IMR-90 (cell line): ENCODE measurements at regions not wholly inside any gene's neighbourhood (a gene's known extent, or its start where the extent isn't known, plus 50 kb on each side); places are given as distances from the start of the nearest gene placed in this dataset.

Source experiments
- ATAC-seq: fragments of 200-7000 bp; cut with Tn5 transposase; 2 replicates; pipeline ENCODE4 v1.9.1; 2020; ENCODE audit warnings: low read depth, mild to moderate bottlenecking, moderate library complexity
- BruUV-seq: library from RNA; stranded (reverse); fragments of 400-500 nt; replicated peaks from 2 replicates; lab custom pipeline; 2021; lab: Mats Ljungman, UMichigan
- CTCF ChIA-PET: fragments of 300-600 bp; formaldehyde crosslinking; extraction: SDS; loops from one replicate; lab custom pipeline; 2021; ENCODE audit warnings: antibody characterized with exemption; lab: Yijun Ruan, JAX
- POLR2A ChIA-PET: fragments of 300-600 bp; sonication (Branson Sonifier 250); formaldehyde crosslinking; loops from one replicate; lab custom pipeline; 2022; ENCODE audit warnings: antibody characterized with exemption; ENCODE audit not compliant: unreplicated experiment; lab: Charles Lee
- DNase-seq: peaks from one replicate; pipeline ENCODE4 v3.0.0; 2013
- H2AFZ ChIP-seq: replicated peaks from 2 replicates; pipeline ENCODE3; 2013; ENCODE audit warnings: low read length, mild to moderate bottlenecking; ENCODE audit not compliant: poor library complexity
- H2AK5ac ChIP-seq: 2 replicates; pipeline ENCODE4 v1.6.1; 2013; ENCODE audit warnings: low read depth, low read length, inconsistent platforms
- H2AK9ac ChIP-seq: replicated peaks from 2 replicates; pipeline ENCODE3; 2013; ENCODE audit warnings: mild to moderate bottlenecking, low read depth, low read length, moderate library complexity; ENCODE audit not compliant: poor library complexity
- H2BK120ac ChIP-seq: 2 replicates; pipeline ENCODE4 v1.6.1; 2013; ENCODE audit warnings: low read depth, low read length, inconsistent platforms
- H2BK15ac ChIP-seq: 3 replicates; pipeline ENCODE4 v1.6.1; 2013; ENCODE audit warnings: low read depth, low read length, inconsistent platforms
- H2BK20ac ChIP-seq: 2 replicates; pipeline ENCODE4 v1.6.1; 2013; ENCODE audit warnings: low read depth, mild to moderate bottlenecking, inconsistent platforms, low read length, moderate library complexity
- H2BK5ac ChIP-seq: 2 replicates; pipeline ENCODE4 v1.6.1; 2013; ENCODE audit warnings: mild to moderate bottlenecking, low read depth, low read length, inconsistent platforms; ENCODE audit not compliant: poor library complexity, severe bottlenecking
- H3K14ac ChIP-seq: replicated peaks from 2 replicates; pipeline ENCODE4 v1.6.1; 2013; ENCODE audit warnings: low read depth, low read length, inconsistent platforms
- H3K18ac ChIP-seq: 2 replicates; pipeline ENCODE4 v1.6.1; 2013; ENCODE audit warnings: low read depth, low read length, control low read depth
- H3K23ac ChIP-seq: 2 replicates; pipeline ENCODE4 v1.6.1; 2013; ENCODE audit warnings: low read depth, low read length, inconsistent platforms
- H3K27ac ChIP-seq: 2 replicates; pipeline ENCODE4 v1.5.1; 2013; ENCODE audit warnings: mild to moderate bottlenecking, control low read depth, low read length; ENCODE audit not compliant: insufficient read depth
- H3K27me3 ChIP-seq: 2 replicates; pipeline ENCODE4 v1.6.1; 2013; ENCODE audit warnings: low read length; ENCODE audit not compliant: control insufficient read depth, insufficient read depth
- H3K36me3 ChIP-seq: 2 replicates; pipeline ENCODE4 v1.6.1; 2013; ENCODE audit warnings: low read length, mixed read lengths; ENCODE audit not compliant: control insufficient read depth, insufficient read depth
- H3K4ac ChIP-seq: 2 replicates; pipeline ENCODE4 v1.6.1; 2013; ENCODE audit warnings: low read depth, low read length, inconsistent platforms
- H3K4me1 ChIP-seq: 2 replicates; pipeline ENCODE4 v1.6.1; 2013; ENCODE audit warnings: low read length, mixed read lengths; ENCODE audit not compliant: control insufficient read depth, insufficient read depth
- H3K4me2 ChIP-seq: 2 replicates; pipeline ENCODE4 v1.6.1; 2013; ENCODE audit warnings: low read depth, mild to moderate bottlenecking, control low read depth, low read length, moderate library complexity
- H3K4me3 ChIP-seq: 2 replicates; pipeline ENCODE4 v1.5.1; 2013; ENCODE audit warnings: low read depth, mild to moderate bottlenecking, control low read depth, low read length, moderate library complexity; ENCODE audit not compliant: insufficient read depth
- H3K56ac ChIP-seq: 2 replicates; pipeline ENCODE4 v1.6.1; 2013; ENCODE audit warnings: low read length, inconsistent platforms; ENCODE audit not compliant: insufficient read depth; ENCODE audit errors: extremely low read depth
- H3K79me1 ChIP-seq, 2 experiments: 2 replicates each; pipeline ENCODE4 v1.6.1; 2013; ENCODE audit warnings: low read length in 2 of 2, inconsistent platforms in 1 of 2, low read depth in 1 of 2
- H3K9ac ChIP-seq: 2 replicates; pipeline ENCODE4 v1.6.1; 2013; ENCODE audit warnings: low read depth, low read length, control low read depth
- H3K9me1 ChIP-seq: 2 replicates; pipeline ENCODE4 v1.6.1; 2013; ENCODE audit warnings: low read length, inconsistent platforms; ENCODE audit not compliant: insufficient read depth
- H3K9me3 ChIP-seq: 2 replicates; pipeline ENCODE4 v1.6.1; 2013; ENCODE audit warnings: low read length; ENCODE audit not compliant: control insufficient read depth, insufficient read depth
- H4K20me1 ChIP-seq: 2 replicates; pipeline ENCODE4 v1.6.1; 2013; ENCODE audit warnings: low read length, inconsistent platforms; ENCODE audit not compliant: insufficient read depth
- H4K5ac ChIP-seq: 2 replicates; pipeline ENCODE4 v1.6.1; 2013; ENCODE audit warnings: mild to moderate bottlenecking, low read depth, low read length, control low read depth
- H4K8ac ChIP-seq, 2 experiments: 2 replicates each; pipeline ENCODE4 v1.6.1; 2013; ENCODE audit warnings: low read depth in 2 of 2, low read length in 2 of 2, control low read depth in 1 of 2, inconsistent platforms in 1 of 2
- H4K91ac ChIP-seq: 2 replicates; pipeline ENCODE4 v1.6.1; 2013; ENCODE audit warnings: low read depth, low read length, inconsistent platforms; ENCODE audit not compliant: insufficient read depth
- BHLHE40 ChIP-seq: fragments of 150-350 bp; IDR thresholded peaks from 2 replicates; pipeline ENCODE4 v1.6.1; 2016; ENCODE audit warnings: mild to moderate bottlenecking, low read depth, low read length
- CEBPB ChIP-seq: IDR thresholded peaks from 2 replicates; pipeline ENCODE4 v1.6.1; 2012; ENCODE audit warnings: low read depth, low read length, improper control_type of control experiment
- CHD1 ChIP-seq: IDR thresholded peaks from 2 replicates; pipeline ENCODE4 v1.6.1; 2012; ENCODE audit warnings: low read depth, low read length, improper control_type of control experiment
- CTCF ChIP-seq: conservative IDR thresholded peaks from 2 replicates; pipeline ENCODE4 v1.5.1; 2012; ENCODE audit warnings: mild to moderate bottlenecking, low read depth, low read length, improper control_type of control experiment
- ELK1 ChIP-seq: fragments of 150-350 bp; IDR thresholded peaks from 2 replicates; pipeline ENCODE4 v1.6.1; 2016; ENCODE audit warnings: low read depth, mild to moderate bottlenecking, low read length, moderate library complexity, borderline replicate concordance
- FOS ChIP-seq: fragments of 150-350 bp; IDR thresholded peaks from 2 replicates; pipeline ENCODE4 v1.6.1; 2016; ENCODE audit warnings: low read depth, low read length
- MAFK ChIP-seq: IDR thresholded peaks from 2 replicates; pipeline ENCODE4 v1.6.1; 2012; ENCODE audit warnings: low read depth, low read length, improper control_type of control experiment
- MAZ ChIP-seq: IDR thresholded peaks from 2 replicates; pipeline ENCODE4 v1.6.1; 2012; ENCODE audit warnings: low read depth, mild to moderate bottlenecking, low read length, improper control_type of control experiment, moderate library complexity, borderline replicate concordance
- MXI1 ChIP-seq: IDR thresholded peaks from 2 replicates; pipeline ENCODE4 v1.6.1; 2012; ENCODE audit warnings: low read depth, mild to moderate bottlenecking, low read length, moderate library complexity, borderline replicate concordance
- NFE2L2 ChIP-seq: fragments of 150-350 bp; IDR thresholded peaks from 2 replicates; pipeline ENCODE4 v1.6.1; 2016; ENCODE audit warnings: low read depth, mild to moderate bottlenecking, low read length
- POLR2A ChIP-seq: IDR thresholded peaks from 2 replicates; pipeline ENCODE4 v1.6.1; 2012; ENCODE audit warnings: mild to moderate bottlenecking, low read depth, low read length
- RAD21 ChIP-seq: IDR thresholded peaks from 2 replicates; pipeline ENCODE4 v1.6.1; 2012; ENCODE audit warnings: low read length, improper control_type of control experiment
- RCOR1 ChIP-seq: IDR thresholded peaks from 2 replicates; pipeline ENCODE4 v1.6.1; 2012; ENCODE audit warnings: mild to moderate bottlenecking, low read length, improper control_type of control experiment; ENCODE audit not compliant: insufficient replicate concordance
- RFX5 ChIP-seq: IDR thresholded peaks from 2 replicates; pipeline ENCODE4 v1.8.0; 2012; ENCODE audit warnings: low read depth, mild to moderate bottlenecking, low read length, moderate library complexity
- SMC3 ChIP-seq: fragments of 150-350 bp; IDR thresholded peaks from 2 replicates; pipeline ENCODE4 v1.6.1; 2016; ENCODE audit warnings: low read depth, mild to moderate bottlenecking, antibody characterized with exemption, low read length, moderate library complexity
- USF2 ChIP-seq: fragments of 150-350 bp; IDR thresholded peaks from 2 replicates; pipeline ENCODE4 v1.6.1; 2017; ENCODE audit warnings: mild to moderate bottlenecking, antibody characterized with exemption, low read length, low read depth
- WGBS, 2 experiments: methylation state at CpG; one replicate each; pipeline versions ENCODE4 v1.1.5 to v1.1.7; 2013; ENCODE audit warnings: missing lambda C conversion rate in 2 of 2; ENCODE audit not compliant: insufficient read length in 1 of 2; ENCODE audit errors: extremely low coverage in 2 of 2; 5-methylcytosine and 5-hydroxymethylcytosine counted together
- dilution Hi-C: fragments of 300-500 bp; cut with HindIII; formaldehyde crosslinking; loops from one replicate; pipeline ENCODE4 v1.14.3; 2018; ENCODE audit warnings: low sequenced_read_pairs; ENCODE audit not compliant: unreplicated experiment
- in situ Hi-C: fragments of 300-500 bp; cut with MboI; formaldehyde crosslinking; loops from 3 replicates; pipeline ENCODE4 v1.14.3; 2019; ENCODE audit warnings: low sequenced_read_pairs, inconsistent platforms, mixed read lengths
- intact Hi-C: fragments of 100-400 bp; cut with micrococcal nuclease; formaldehyde crosslinking; loops from 2 replicates; pipeline ENCODE4 v1.10.0; 2022

- no peak overlapping the region for H3K9ac ChIP-seq
- intact Hi-C loops = no loop called here
- WGBS, 2 experiments = no CpG with 5 or more reads among the region's 2 CpGs
- H2AFZ ChIP-seq = no peak overlapping the region
- no peak overlapping the region for H2BK5ac ChIP-seq
- no peak overlapping the region for H2AK5ac ChIP-seq
- H3K27me3 ChIP-seq = no peaks in the 10 kb centered on the region
- dilution Hi-C loops = no loop called here
- H2BK15ac ChIP-seq = no peak overlapping the region
- H3K4ac ChIP-seq = no peak overlapping the region
- no peak overlapping the region for H3K23ac ChIP-seq
- H2BK20ac ChIP-seq = no peak overlapping the region
- no peak overlapping the region for H4K91ac ChIP-seq
- no peak overlapping the region for H2BK120ac ChIP-seq
- H3K79me1 ChIP-seq = no peaks in the 10 kb centered on the region
- no peaks in the 10 kb centered on the region for H3K9me1 ChIP-seq
- H3K4me1 ChIP-seq = no peaks in the 10 kb centered on the region
- no peak for TF ChIP-seq RCOR1
- no peak for TF ChIP-seq NFE2L2
- TF ChIP-seq BHLHE40 = no peak
- TF ChIP-seq POLR2A = no peak
- TF ChIP-seq FOS = no peak
- no peak for TF ChIP-seq CHD1
- TF ChIP-seq SMC3 = no peak
- no peak for TF ChIP-seq CTCF
- TF ChIP-seq MXI1 = no peak
- no peak for TF ChIP-seq RAD21
- no peak for TF ChIP-seq MAFK
- no peak for TF ChIP-seq USF2
- no peak for TF ChIP-seq RFX5
- no peak for TF ChIP-seq CEBPB
- no peak for TF ChIP-seq MAZ
- no peak for TF ChIP-seq ELK1
- no peak overlapping the region for H3K4me3 ChIP-seq
- no peak overlapping the region for H4K5ac ChIP-seq
- H4K8ac ChIP-seq = no peak overlapping the region
- ATAC-seq (no peak), DNase-seq (no peak)
- BruUV-seq = no TSS peak
- no peak overlapping the region for H3K4me2 ChIP-seq
- POLR2A ChIA-PET = no interaction called here
- no peak overlapping the region for H2AK9ac ChIP-seq
- no peak overlapping the region for H3K14ac ChIP-seq
- H3K27ac ChIP-seq = no peak overlapping the region
- no peak overlapping the region for H3K18ac ChIP-seq
- no peaks in the 10 kb centered on the region for H4K20me1 ChIP-seq
- CTCF ChIA-PET = no interaction called here
- in situ Hi-C loops = no loop called here
- H3K9me3 ChIP-seq = no peaks in the 10 kb centered on the region
- H3K36me3 ChIP-seq = no peaks in the 10 kb centered on the region
- H3K56ac ChIP-seq = no peak overlapping the region
Measured at GRCh38 chr2:220241423-220241822, 614.0 kb downstream of the SLC4A3 start.
